Omental fat pad (tissue), 3 donors: ENCODE measurements at regions not wholly inside any gene's neighbourhood (a gene's known extent, or its start where the extent isn't known, plus 50 kb on each side); places are given as distances from the start of the nearest gene placed in this dataset.

Experiments used
- ATAC-seq: fragments of 150-250 bp; one replicate; pipeline ENCODE4 v1.9.1; 2016; ENCODE audit warnings: mild to moderate bottlenecking, moderate library complexity; ENCODE audit not compliant: low FRiP score
- DNase-seq: peaks from one replicate; pipeline ENCODE4 v3.0.0-alpha.2; 2019; ENCODE audit warnings: low spot score
- TF ChIP-seq, protein P1 (sequence below), 3 donors: fragments of 450-650 bp; IDR thresholded peaks; one replicate each; pipeline ENCODE4 v1.5.1; 2016 to 2017; ENCODE audit warnings: antibody characterized with exemption in 3 of 3, mild to moderate bottlenecking in 3 of 3, moderate library complexity in 2 of 3

DNA sequence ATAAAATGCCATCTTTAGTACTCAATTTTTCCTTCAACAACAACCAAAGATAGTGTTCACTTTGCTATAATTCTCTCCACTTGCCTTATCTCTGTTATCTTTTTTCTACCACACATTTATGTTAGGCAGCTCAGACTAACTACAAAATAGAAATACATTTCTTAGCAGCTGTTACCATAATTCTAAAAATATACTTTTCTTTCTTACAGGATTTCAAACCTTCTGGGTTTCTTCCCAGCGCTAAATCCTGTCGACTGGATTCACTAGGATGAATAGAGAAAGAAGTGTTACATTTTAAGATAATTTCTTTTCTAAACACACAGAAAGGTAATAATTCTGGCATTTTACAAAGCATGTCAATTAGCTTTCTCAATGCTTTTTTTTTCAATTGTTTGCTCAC lies 105.5 kb upstream of the GK2 start:
- TF ChIP-seq, protein P1, sequence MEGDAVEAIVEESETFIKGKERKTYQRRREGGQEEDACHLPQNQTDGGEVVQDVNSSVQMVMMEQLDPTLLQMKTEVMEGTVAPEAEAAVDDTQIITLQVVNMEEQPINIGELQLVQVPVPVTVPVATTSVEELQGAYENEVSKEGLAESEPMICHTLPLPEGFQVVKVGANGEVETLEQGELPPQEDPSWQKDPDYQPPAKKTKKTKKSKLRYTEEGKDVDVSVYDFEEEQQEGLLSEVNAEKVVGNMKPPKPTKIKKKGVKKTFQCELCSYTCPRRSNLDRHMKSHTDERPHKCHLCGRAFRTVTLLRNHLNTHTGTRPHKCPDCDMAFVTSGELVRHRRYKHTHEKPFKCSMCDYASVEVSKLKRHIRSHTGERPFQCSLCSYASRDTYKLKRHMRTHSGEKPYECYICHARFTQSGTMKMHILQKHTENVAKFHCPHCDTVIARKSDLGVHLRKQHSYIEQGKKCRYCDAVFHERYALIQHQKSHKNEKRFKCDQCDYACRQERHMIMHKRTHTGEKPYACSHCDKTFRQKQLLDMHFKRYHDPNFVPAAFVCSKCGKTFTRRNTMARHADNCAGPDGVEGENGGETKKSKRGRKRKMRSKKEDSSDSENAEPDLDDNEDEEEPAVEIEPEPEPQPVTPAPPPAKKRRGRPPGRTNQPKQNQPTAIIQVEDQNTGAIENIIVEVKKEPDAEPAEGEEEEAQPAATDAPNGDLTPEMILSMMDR (IDR thresholded peaks at IDR 0.05) = no peak
- ATAC-seq (no peak), DNase-seq (no peak)

DNA sequence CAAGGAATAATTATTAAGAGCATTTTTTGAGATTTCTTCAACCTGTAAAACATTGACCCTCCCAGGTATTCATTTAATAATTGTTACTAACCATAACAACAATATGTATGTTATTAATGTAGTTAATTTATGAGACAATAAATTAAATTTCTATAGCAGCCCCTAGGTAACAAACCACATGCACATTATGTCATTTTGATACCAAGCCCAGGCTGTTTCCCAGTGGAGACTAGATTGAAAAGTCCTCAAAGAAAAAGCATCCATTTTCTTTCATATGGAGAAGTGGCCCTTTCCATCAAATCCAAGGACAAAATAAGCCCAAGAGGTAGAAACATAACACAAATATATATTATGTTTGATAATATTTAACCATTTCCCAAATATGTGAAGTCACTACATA lies 104.3 kb upstream of the GK2 start:
- TF ChIP-seq, protein P1 (IDR thresholded peaks at IDR 0.05) = no peak
- DNase-seq (no peak), ATAC-seq (no peak)

DNA sequence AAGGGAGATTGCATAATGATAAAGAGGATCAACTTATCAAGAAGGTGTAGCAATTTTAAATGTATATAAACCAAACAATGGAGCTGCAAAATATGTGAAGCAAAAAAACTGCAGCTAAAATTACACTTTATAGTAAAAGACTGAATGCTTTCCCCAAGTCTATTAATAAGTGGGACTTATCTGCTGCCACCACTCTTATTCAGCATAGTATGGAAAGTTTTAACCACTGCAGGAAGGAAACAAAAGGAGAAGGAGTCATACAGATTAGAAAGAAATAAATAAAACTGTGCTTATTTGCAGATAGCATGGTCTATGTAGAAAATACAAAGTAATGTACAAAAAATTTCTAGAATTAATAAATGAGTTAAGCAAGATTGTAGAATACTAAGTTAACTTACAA lies 94.1 kb upstream of the GK2 start:
- no peak for DNase-seq
- no peak for ATAC-seq
- TF ChIP-seq, protein P1 (IDR thresholded peaks at IDR 0.05) = no peak

DNA sequence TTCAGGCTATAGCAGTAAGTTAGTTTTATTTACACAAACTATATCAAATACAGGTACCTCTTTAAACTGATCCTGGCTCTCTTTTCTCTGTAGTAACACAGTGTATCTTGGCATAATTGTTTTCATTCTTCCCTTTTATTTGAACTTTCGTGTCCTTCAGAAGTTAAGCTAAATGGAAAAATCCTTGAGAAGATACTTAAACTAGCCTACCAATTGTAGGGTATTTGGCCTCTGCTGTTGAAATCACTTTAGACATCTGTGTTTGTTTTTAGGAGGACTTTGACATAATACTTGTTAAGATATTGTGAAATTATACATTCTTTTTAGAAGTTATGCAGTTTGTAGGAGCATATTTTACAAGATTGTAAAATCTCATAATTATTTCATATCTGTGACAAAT lies 90.3 kb upstream of the GK2 start:
- TF ChIP-seq, protein P1 (IDR thresholded peaks at IDR 0.05) = no peak
- DNase-seq = no peak
- ATAC-seq = no peak

DNA sequence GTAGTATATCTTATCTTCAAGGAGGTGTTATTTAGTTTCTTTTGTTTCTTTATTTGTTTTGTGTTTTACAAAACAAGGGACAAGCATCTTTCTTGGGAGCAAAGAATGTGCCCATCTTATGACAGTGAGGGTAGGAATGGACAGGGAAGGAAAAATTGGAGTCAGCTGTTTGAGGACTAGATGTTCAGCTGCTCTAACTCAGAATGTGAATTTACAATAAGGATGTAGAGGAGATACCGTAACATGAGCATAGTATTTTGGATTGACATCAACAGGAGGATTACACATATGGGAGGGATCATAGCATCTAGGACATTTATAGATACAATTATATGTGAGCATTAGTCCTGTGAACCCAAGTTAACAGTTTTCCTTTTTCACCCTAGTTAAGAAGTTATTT lies 89.0 kb upstream of the GK2 start:
- DNase-seq (no peak), ATAC-seq (no peak)
- TF ChIP-seq, protein P1 (IDR thresholded peaks at IDR 0.05) = no peak

DNA sequence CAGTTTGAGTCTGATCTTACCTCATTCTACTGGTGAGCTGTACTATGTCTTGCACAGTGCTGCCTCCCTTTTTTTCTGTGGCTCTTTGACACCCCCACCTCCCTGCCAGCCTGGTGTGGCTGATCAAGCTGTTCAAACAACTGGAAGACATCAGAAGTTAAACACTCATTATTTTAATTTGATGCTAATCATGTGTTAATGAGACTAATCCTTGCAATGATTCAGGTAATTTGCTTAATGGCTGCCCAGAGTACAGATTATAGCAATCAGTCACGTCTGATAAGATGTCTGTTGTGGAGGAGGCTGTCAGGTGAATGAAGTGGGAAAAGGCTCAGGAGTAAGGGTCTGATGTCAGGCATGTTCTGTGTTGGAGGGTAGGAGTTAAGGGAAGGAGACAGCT lies 87.4 kb upstream of the GK2 start:
- ATAC-seq = no peak
- no peak for DNase-seq
- TF ChIP-seq, protein P1 (IDR thresholded peaks at IDR 0.05) = no peak

DNA sequence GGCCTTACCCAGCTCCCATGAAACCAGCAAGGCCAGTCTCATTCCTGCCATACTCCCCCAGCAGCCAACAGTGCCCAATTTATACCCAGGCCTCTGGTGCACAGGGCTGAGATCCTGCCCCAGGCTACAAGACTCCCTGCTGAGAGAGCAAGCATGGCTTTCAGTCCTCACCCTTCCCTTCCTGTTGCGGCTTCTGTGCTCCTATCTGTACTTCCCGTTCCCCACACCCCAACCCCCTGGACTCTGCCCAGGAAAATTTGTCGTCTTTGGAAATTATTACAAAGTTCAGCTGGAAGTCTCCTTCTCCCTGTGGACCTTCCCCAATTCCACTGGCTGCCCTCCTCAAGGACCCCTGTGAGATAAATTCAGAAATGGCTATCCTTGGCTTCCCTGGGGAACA lies 84.1 kb upstream of the GK2 start:
- no peak for ATAC-seq
- TF ChIP-seq, protein P1 (IDR thresholded peaks at IDR 0.05) = no peak
- DNase-seq = no peak
